Immature natural killer cell (primary cell): ENCODE measurements at regions not wholly inside any gene's neighbourhood (a gene's known extent, or its start where the extent isn't known, plus 50 kb on each side); places are given as distances from the start of the nearest gene placed in this dataset.

Source experiments
- DNase-seq, 3 donors: peaks; one replicate each; pipeline ENCODE4 v3.0.0; 2022; ENCODE audit warnings: mixed read lengths in 1 of 3
- H3K27ac Mint-ChIP-seq, 6 donors: one replicate each; pipeline ENCODE4 v1.8.0; 2020; ENCODE audit warnings: mixed read lengths in 6 of 6, mild to moderate bottlenecking in 5 of 6, inconsistent platforms in 4 of 6, moderate library complexity in 3 of 6
- H3K27me3 Mint-ChIP-seq, 3 donors: one replicate each; pipeline ENCODE4 v1.8.0; 2020 to 2021; ENCODE audit warnings: low read depth in 3 of 3, mild to moderate bottlenecking in 3 of 3, mixed read lengths in 3 of 3, moderate library complexity in 3 of 3, inconsistent platforms in 1 of 3
- H3K36me3 Mint-ChIP-seq, 3 donors: one replicate each; pipeline ENCODE4 v1.8.0; 2020; ENCODE audit warnings: mixed read lengths in 3 of 3, inconsistent platforms in 2 of 3, mild to moderate bottlenecking in 2 of 3
- H3K4me1 Mint-ChIP-seq, 2 donors: one replicate each; pipeline ENCODE4 v1.8.0; 2020; ENCODE audit warnings: inconsistent platforms in 2 of 2, mild to moderate bottlenecking in 2 of 2, mixed read lengths in 2 of 2, moderate library complexity in 1 of 2
- H3K4me3 Mint-ChIP-seq, 5 donors: one replicate each; pipeline ENCODE4 v1.8.0; 2020; ENCODE audit warnings: mild to moderate bottlenecking in 5 of 5, mixed read lengths in 5 of 5, inconsistent platforms in 3 of 5, moderate library complexity in 3 of 5
- H3K9me3 Mint-ChIP-seq, 6 donors: one replicate each; pipeline ENCODE4 v1.8.0; 2020; ENCODE audit warnings: mild to moderate bottlenecking in 6 of 6, mixed read lengths in 6 of 6, inconsistent platforms in 4 of 6, moderate library complexity in 3 of 6

- H3K9me3 Mint-ChIP-seq: peaks cover 0 to 2% (median 0%) of the 10 kb centered on the region in 6 donors
- H3K27me3 Mint-ChIP-seq: peaks cover 0 to 3% (median 0%) of the 10 kb centered on the region in 3 donors
- no peak for DNase-seq
- H3K4me3 Mint-ChIP-seq: no peak overlapping the region
- no peak overlapping the region for H3K27ac Mint-ChIP-seq
- H3K36me3 Mint-ChIP-seq: no peaks in the 10 kb centered on the region
- no peaks in the 10 kb centered on the region for H3K4me1 Mint-ChIP-seq
Measured at GRCh38 chr6:141704151-141704550, 428.6 kb upstream of the GJE1 start.

- H3K27ac Mint-ChIP-seq: no peak overlapping the region
- no peak overlapping the region for H3K4me3 Mint-ChIP-seq
Measured at GRCh38 chr6:141701732-141702131, 431.0 kb upstream of the GJE1 start.

GRCh38 chr6:141700819-141701218, 431.9 kb upstream of the GJE1 start:
- Mint-ChIP-seq H3K4me3 (no peak overlapping the region), H3K9me3 (peaks cover 0 to 7% (median 0%) of the 10 kb centered on the region in 6 donors), H3K27me3 (no peaks in the 10 kb centered on the region), H3K27ac (no peak overlapping the region), H3K4me1 (no peaks in the 10 kb centered on the region), H3K36me3 (no peaks in the 10 kb centered on the region)
- no peak for DNase-seq

More at GRCh38 chr6:141701732-141702131, 431.0 kb upstream of the GJE1 start:
- Mint-ChIP-seq H3K36me3 (no peaks in the 10 kb centered on the region), H3K27me3 (no peaks in the 10 kb centered on the region), H3K9me3 (peaks cover 0 to 4% (median 0%) of the 10 kb centered on the region in 6 donors), H3K4me1 (no peaks in the 10 kb centered on the region)
- DNase-seq: no peak

GRCh38 chr6:141688916-141689315, 443.8 kb upstream of the GJE1 start:
- Mint-ChIP-seq H3K9me3 (peaks cover 0 to 6% (median under 1%) of the 10 kb centered on the region in 6 donors), H3K36me3 (no peaks in the 10 kb centered on the region)

GRCh38 chr6:141685416-141685815, 447.3 kb upstream of the GJE1 start:
- no peaks in the 10 kb centered on the region for H3K36me3 Mint-ChIP-seq
- no peaks in the 10 kb centered on the region for H3K4me1 Mint-ChIP-seq
- peaks cover 0 to 2% (median 0%) of the 10 kb centered on the region in 3 donors for H3K27me3 Mint-ChIP-seq
- H3K27ac Mint-ChIP-seq: no peak overlapping the region
- H3K4me3 Mint-ChIP-seq: no peak overlapping the region
- peaks cover 0 to 2% (median under 1%) of the 10 kb centered on the region in 6 donors for H3K9me3 Mint-ChIP-seq
- DNase-seq: no peak

More at GRCh38 chr6:141688916-141689315, 443.8 kb upstream of the GJE1 start:
- no peaks in the 10 kb centered on the region for H3K4me1 Mint-ChIP-seq
- H3K4me3 Mint-ChIP-seq: no peak overlapping the region
- no peak overlapping the region for H3K27ac Mint-ChIP-seq
- no peak for DNase-seq
- H3K27me3 Mint-ChIP-seq: peaks cover 0 to 2% (median 0%) of the 10 kb centered on the region in 3 donors

GRCh38 chr6:141682391-141682790, 450.3 kb upstream of the GJE1 start:
- no peaks in the 10 kb centered on the region for H3K36me3 Mint-ChIP-seq
- H3K4me1 Mint-ChIP-seq: no peaks in the 10 kb centered on the region
- H3K27me3 Mint-ChIP-seq: peaks cover 0 to 3% (median 2%) of the 10 kb centered on the region in 3 donors
- H3K9me3 Mint-ChIP-seq: no peaks in the 10 kb centered on the region
- DNase-seq: no peak
- H3K4me3 Mint-ChIP-seq: no peak overlapping the region
- H3K27ac Mint-ChIP-seq: no peak overlapping the region

GRCh38 chr6:141677598-141678211, 455.0 kb upstream of the GJE1 start:
- no peaks in the 10 kb centered on the region for H3K4me1 Mint-ChIP-seq
- H3K27me3 Mint-ChIP-seq: peaks cover 0 to 2% (median 2%) of the 10 kb centered on the region in 3 donors
- peak; percentile 1 to 18 (median 4) for DNase-seq
- H3K9me3 Mint-ChIP-seq: no peaks in the 10 kb centered on the region
- no peak overlapping the region for H3K4me3 Mint-ChIP-seq
- no peak overlapping the region for H3K27ac Mint-ChIP-seq
- H3K36me3 Mint-ChIP-seq: no peaks in the 10 kb centered on the region

- Mint-ChIP-seq H3K36me3 (no peaks in the 10 kb centered on the region), H3K9me3 (peaks cover 0 to 5% (median 0%) of the 10 kb centered on the region in 6 donors), H3K27me3 (peaks cover 0 to 4% (median 2%) of the 10 kb centered on the region in 3 donors), H3K4me3 (no peak overlapping the region), H3K27ac (no peak overlapping the region), H3K4me1 (no peaks in the 10 kb centered on the region)
- DNase-seq: no peak
Measured at GRCh38 chr6:141675957-141676356, 456.8 kb upstream of the GJE1 start.

GRCh38 chr6:141669141-141669540, 463.6 kb upstream of the GJE1 start:
- Mint-ChIP-seq H3K4me3 (no peak overlapping the region), H3K27ac (no peak overlapping the region), H3K9me3 (peaks cover 0 to 5% (median 0%) of the 10 kb centered on the region in 6 donors), H3K36me3 (no peaks in the 10 kb centered on the region), H3K27me3 (peaks cover 0 to 3% (median 1%) of the 10 kb centered on the region in 3 donors), H3K4me1 (no peaks in the 10 kb centered on the region)
- DNase-seq: no peak

- no peaks in the 10 kb centered on the region for H3K36me3 Mint-ChIP-seq
- no peak overlapping the region for H3K27ac Mint-ChIP-seq
- H3K27me3 Mint-ChIP-seq: peaks cover 0 to 3% (median 1%) of the 10 kb centered on the region in 3 donors
- no peak for DNase-seq
- no peaks in the 10 kb centered on the region for H3K4me1 Mint-ChIP-seq
- H3K9me3 Mint-ChIP-seq: peaks cover 0 to 5% (median 0%) of the 10 kb centered on the region in 6 donors
- no peak overlapping the region for H3K4me3 Mint-ChIP-seq
Measured at GRCh38 chr6:141667580-141668309, 465.0 kb upstream of the GJE1 start.

- no peak for DNase-seq
- no peak overlapping the region for H3K27ac Mint-ChIP-seq
- peaks cover 0 to 5% (median 0%) of the 10 kb centered on the region in 3 donors for H3K27me3 Mint-ChIP-seq
- no peaks in the 10 kb centered on the region for H3K4me1 Mint-ChIP-seq
- H3K9me3 Mint-ChIP-seq: no peaks in the 10 kb centered on the region
- H3K36me3 Mint-ChIP-seq: no peaks in the 10 kb centered on the region
- H3K4me3 Mint-ChIP-seq: no peak overlapping the region
Measured at GRCh38 chr6:141666187-141666586, 466.5 kb upstream of the GJE1 start.

GRCh38 chr6:141664744-141665143, 468.0 kb upstream of the GJE1 start:
- no peak for DNase-seq
- H3K4me1 Mint-ChIP-seq: no peaks in the 10 kb centered on the region

GRCh38 chr6:141659582-141659981, 473.1 kb upstream of the GJE1 start:
- no peak overlapping the region for H3K4me3 Mint-ChIP-seq
- H3K36me3 Mint-ChIP-seq: no peaks in the 10 kb centered on the region
- H3K9me3 Mint-ChIP-seq: peaks cover 0 to 2% (median 0%) of the 10 kb centered on the region in 6 donors
- no peak for DNase-seq
- H3K27me3 Mint-ChIP-seq: peaks cover 0 to 5% (median 0%) of the 10 kb centered on the region in 3 donors
- no peaks in the 10 kb centered on the region for H3K4me1 Mint-ChIP-seq
- H3K27ac Mint-ChIP-seq: no peak overlapping the region

More at GRCh38 chr6:141664744-141665143, 468.0 kb upstream of the GJE1 start:
- H3K27me3 Mint-ChIP-seq: peaks cover 0 to 5% (median 0%) of the 10 kb centered on the region in 3 donors
- H3K27ac Mint-ChIP-seq: no peak overlapping the region
- H3K9me3 Mint-ChIP-seq: no peaks in the 10 kb centered on the region
- H3K36me3 Mint-ChIP-seq: no peaks in the 10 kb centered on the region
- no peak overlapping the region for H3K4me3 Mint-ChIP-seq

GRCh38 chr6:141658696-141659095, 474.0 kb upstream of the GJE1 start:
- Mint-ChIP-seq H3K4me1 (no peaks in the 10 kb centered on the region), H3K36me3 (no peaks in the 10 kb centered on the region), H3K27ac (no peak overlapping the region), H3K27me3 (peaks cover 0 to 5% (median 0%) of the 10 kb centered on the region in 3 donors), H3K4me3 (no peak overlapping the region), H3K9me3 (peaks cover 0 to 2% (median 0%) of the 10 kb centered on the region in 6 donors)
- DNase-seq: no peak
